ENCODE measurements at regions not wholly inside any gene's neighbourhood (a gene's known extent, or its start where the extent isn't known, plus 50 kb on each side); places are given as distances from the start of the nearest gene placed in this dataset.
"Not testable (repeated sequence)": the region's sequence is repeated elsewhere in the genome, so short reads cannot be mapped to it uniquely, and the experiment has no call there.

- H3K4me2 ChIP-seq (ENCODE audit: insufficient read depth, low read length, poor library complexity, severe bottlenecking); DNase-seq (ENCODE audit: low spot score); H2BK15ac ChIP-seq (ENCODE audit: low read length); H3K9me3 ChIP-seq (replicated peaks in 1 of 2; ENCODE audit: control insufficient read depth in 2 of 2, insufficient read depth in 1 of 2, low read depth in 1 of 2, low read length in 2 of 2); H3K4ac ChIP-seq (ENCODE audit: low read length); H2AFZ ChIP-seq (ENCODE audit: low read length); H3K27me3 ChIP-seq (ENCODE audit: control insufficient read depth in 3 of 3, insufficient read depth in 3 of 3, low read depth in 1 of 3, low read length in 3 of 3); H2AK5ac ChIP-seq (ENCODE audit: low read depth, low read length); H3K4me3 ChIP-seq (ENCODE audit: low read length in 2 of 2); H3K14ac ChIP-seq (ENCODE audit: low read length); H2BK120ac ChIP-seq (ENCODE audit: low read depth, low read length); H3K4me1 ChIP-seq (ENCODE audit: control insufficient read depth in 2 of 2, insufficient read depth in 1 of 2, low read depth in 1 of 2, low read length in 2 of 2); H3K27ac ChIP-seq (replicated peaks; ENCODE audit: low read length); H2BK5ac ChIP-seq (ENCODE audit: low read length); H3K18ac ChIP-seq (ENCODE audit: low read length); H3K23ac ChIP-seq (ENCODE audit: low read depth, low read length, poor library complexity); H2BK12ac ChIP-seq (ENCODE audit: low read length); H4K91ac ChIP-seq (ENCODE audit: low read depth, low read length, poor library complexity); H3K79me1 ChIP-seq (ENCODE audit: low read depth, low read length); H3K9ac ChIP-seq (ENCODE audit: low read depth, low read length, poor library complexity); H3K36me3 ChIP-seq (replicated peaks in 1 of 2; ENCODE audit: control insufficient read depth in 2 of 2, insufficient read depth in 2 of 2, low read length in 2 of 2); H4K8ac ChIP-seq (ENCODE audit: low read depth, low read length): not testable (repeated sequence)
- WGBS, 2 donors (ENCODE audit: extremely low coverage in 2 of 2, insufficient read length in 2 of 2, insufficient replicate concordance in 1 of 2): no CpG with 5 or more reads among the region's 3 CpGs
Measured at GRCh38 chr1:104061637-104062036, 311.9 kb downstream of the AMY1C start.

- H2AK5ac ChIP-seq (ENCODE audit: low read depth, low read length): no peak overlapping the region
Measured at GRCh38 chr1:104064399-104064798, 314.7 kb downstream of the AMY1C start.

DNA sequence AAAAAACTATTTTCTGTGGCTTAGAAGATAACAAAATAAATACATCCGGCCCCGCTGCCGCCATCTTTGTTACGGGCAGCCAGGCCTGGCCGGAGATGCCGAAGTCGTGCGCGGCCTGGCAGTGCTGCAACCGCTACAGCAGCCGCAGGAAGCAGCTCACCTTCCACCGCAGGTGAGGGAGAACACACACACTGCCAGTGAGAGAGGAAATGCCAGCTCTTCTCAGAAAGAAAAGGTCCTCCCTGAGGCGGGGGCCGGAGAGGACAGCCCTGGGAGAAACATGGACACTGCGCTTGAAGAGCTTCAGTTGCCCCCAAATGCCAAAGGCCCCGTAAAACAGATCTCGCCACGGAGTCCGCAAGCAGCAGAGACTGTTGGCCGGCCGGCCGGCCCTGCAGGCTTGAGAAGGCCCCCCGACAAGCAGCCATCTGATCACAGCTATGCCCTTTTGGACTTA lies 323.2 kb downstream of the AMY1C start:
- Histone ChIP-seq H2AFZ (ENCODE audit: low read length) (no peak overlapping the region), H2BK5ac (ENCODE audit: low read length) (no peak overlapping the region), H2BK15ac (ENCODE audit: low read length) (no peak overlapping the region), H2AK5ac (ENCODE audit: low read depth, low read length) (no peak overlapping the region), H2BK120ac (ENCODE audit: low read depth, low read length) (no peak overlapping the region), H4K8ac (ENCODE audit: low read depth, low read length) (no peak overlapping the region), H3K4me1 (ENCODE audit: control insufficient read depth in 2 of 2, insufficient read depth in 1 of 2, low read depth in 1 of 2, low read length in 2 of 2) (no peaks in the 10 kb centered on the region), H3K4ac (ENCODE audit: low read length) (no peak overlapping the region), H3K14ac (ENCODE audit: low read length) (no peak overlapping the region), H3K9ac (ENCODE audit: low read depth, low read length, poor library complexity) (no peak overlapping the region), H3K27ac (replicated peaks; ENCODE audit: low read length) (no peak overlapping the region), H3K79me1 (ENCODE audit: low read depth, low read length) (no peaks in the 10 kb centered on the region), H3K18ac (ENCODE audit: low read length) (no peak overlapping the region), H3K4me3 (ENCODE audit: low read length in 2 of 2) (no peak overlapping the region), H3K4me2 (ENCODE audit: insufficient read depth, low read length, poor library complexity, severe bottlenecking) (no peak overlapping the region), H3K9me3 (replicated peaks in 1 of 2; ENCODE audit: control insufficient read depth in 2 of 2, insufficient read depth in 1 of 2, low read depth in 1 of 2, low read length in 2 of 2) (no peaks in the 10 kb centered on the region), H2BK12ac (ENCODE audit: low read length) (no peak overlapping the region), H4K91ac (ENCODE audit: low read depth, low read length, poor library complexity) (no peak overlapping the region), H3K27me3 (ENCODE audit: control insufficient read depth in 3 of 3, insufficient read depth in 3 of 3, low read depth in 1 of 3, low read length in 3 of 3) (no peaks in the 10 kb centered on the region), H3K36me3 (replicated peaks in 1 of 2; ENCODE audit: control insufficient read depth in 2 of 2, insufficient read depth in 2 of 2, low read length in 2 of 2) (no peaks in the 10 kb centered on the region), H3K23ac (ENCODE audit: low read depth, low read length, poor library complexity) (no peak overlapping the region)
- whole genome bisulfite sequencing, 2 donors (ENCODE audit: extremely low coverage in 2 of 2, insufficient read length in 2 of 2, insufficient replicate concordance in 1 of 2): no CpG with 5 or more reads among the region's 23 CpGs
- no peak for DNase-seq (ENCODE audit: low spot score)

More at GRCh38 chr1:104064399-104064798, 314.7 kb downstream of the AMY1C start:
- no peaks in the 10 kb centered on the region for H3K27me3 ChIP-seq (ENCODE audit: control insufficient read depth in 3 of 3, insufficient read depth in 3 of 3, low read depth in 1 of 3, low read length in 3 of 3)
- H2BK15ac ChIP-seq (ENCODE audit: low read length): no peak overlapping the region
- H2BK5ac ChIP-seq (ENCODE audit: low read length): no peak overlapping the region
- H3K4me3 ChIP-seq (ENCODE audit: low read length in 2 of 2): no peak overlapping the region
- no peak overlapping the region for H3K14ac ChIP-seq (ENCODE audit: low read length)
- no peak overlapping the region for H2BK120ac ChIP-seq (ENCODE audit: low read depth, low read length)
- no peaks in the 10 kb centered on the region for H3K4me1 ChIP-seq (ENCODE audit: control insufficient read depth in 2 of 2, insufficient read depth in 1 of 2, low read depth in 1 of 2, low read length in 2 of 2)
- no peak overlapping the region for H3K4me2 ChIP-seq (ENCODE audit: insufficient read depth, low read length, poor library complexity, severe bottlenecking)
- H4K8ac ChIP-seq (ENCODE audit: low read depth, low read length): no peak overlapping the region
- H4K91ac ChIP-seq (ENCODE audit: low read depth, low read length, poor library complexity): no peak overlapping the region
- no peak overlapping the region for H3K23ac ChIP-seq (ENCODE audit: low read depth, low read length, poor library complexity)
- H3K27ac ChIP-seq (replicated peaks; ENCODE audit: low read length): no peak overlapping the region
- H2BK12ac ChIP-seq (ENCODE audit: low read length): no peak overlapping the region
- H3K4ac ChIP-seq (ENCODE audit: low read length): no peak overlapping the region
- H3K36me3 ChIP-seq (replicated peaks in 1 of 2; ENCODE audit: control insufficient read depth in 2 of 2, insufficient read depth in 2 of 2, low read length in 2 of 2): no peaks in the 10 kb centered on the region
- H3K79me1 ChIP-seq (ENCODE audit: low read depth, low read length): no peaks in the 10 kb centered on the region
- no peak overlapping the region for H2AFZ ChIP-seq (ENCODE audit: low read length)
- H3K9ac ChIP-seq (ENCODE audit: low read depth, low read length, poor library complexity): no peak overlapping the region
- no peak for DNase-seq (ENCODE audit: low spot score)
- H3K9me3 ChIP-seq (replicated peaks in 1 of 2; ENCODE audit: control insufficient read depth in 2 of 2, insufficient read depth in 1 of 2, low read depth in 1 of 2, low read length in 2 of 2): no peaks in the 10 kb centered on the region
- no peak overlapping the region for H3K18ac ChIP-seq (ENCODE audit: low read length)

GRCh38 chr1:104073463-104073902 lies 323.8 kb downstream of the AMY1C start:
- H2AFZ ChIP-seq (ENCODE audit: low read length): peak overlapping the region; percentile 11
- no peak overlapping the region for H3K14ac ChIP-seq (ENCODE audit: low read length)
- H3K4me2 ChIP-seq (ENCODE audit: insufficient read depth, low read length, poor library complexity, severe bottlenecking): no peak overlapping the region
- no peak overlapping the region for H4K91ac ChIP-seq (ENCODE audit: low read depth, low read length, poor library complexity)
- H3K9me3 ChIP-seq (replicated peaks in 1 of 2; ENCODE audit: control insufficient read depth in 2 of 2, insufficient read depth in 1 of 2, low read depth in 1 of 2, low read length in 2 of 2): no peaks in the 10 kb centered on the region
- H3K23ac ChIP-seq (ENCODE audit: low read depth, low read length, poor library complexity): no peak overlapping the region
- peak overlapping the region; percentile 28 for H3K18ac ChIP-seq (ENCODE audit: low read length)
- H3K27ac ChIP-seq (replicated peaks; ENCODE audit: low read length): no peak overlapping the region
- H3K4me1 ChIP-seq (ENCODE audit: control insufficient read depth in 2 of 2, insufficient read depth in 1 of 2, low read depth in 1 of 2, low read length in 2 of 2): no peaks in the 10 kb centered on the region
- H3K9ac ChIP-seq (ENCODE audit: low read depth, low read length, poor library complexity): no peak overlapping the region
- no peak overlapping the region for H4K8ac ChIP-seq (ENCODE audit: low read depth, low read length)
- no peak overlapping the region for H2BK120ac ChIP-seq (ENCODE audit: low read depth, low read length)
- H3K4me3 ChIP-seq (ENCODE audit: low read length in 2 of 2): no peak overlapping the region
- no peak overlapping the region for H2BK15ac ChIP-seq (ENCODE audit: low read length)
- DNase-seq (ENCODE audit: low spot score): no peak
- H3K36me3 ChIP-seq (replicated peaks in 1 of 2; ENCODE audit: control insufficient read depth in 2 of 2, insufficient read depth in 2 of 2, low read length in 2 of 2): no peaks in the 10 kb centered on the region
- H3K79me1 ChIP-seq (ENCODE audit: low read depth, low read length): no peaks in the 10 kb centered on the region
- H2BK12ac ChIP-seq (ENCODE audit: low read length): no peak overlapping the region
- no peak overlapping the region for H2BK5ac ChIP-seq (ENCODE audit: low read length)
- no CpG with 5 or more reads among the region's 19 CpGs for WGBS, 2 donors (ENCODE audit: extremely low coverage in 2 of 2, insufficient read length in 2 of 2, insufficient replicate concordance in 1 of 2)
- no peaks in the 10 kb centered on the region for H3K27me3 ChIP-seq (ENCODE audit: control insufficient read depth in 3 of 3, insufficient read depth in 3 of 3, low read depth in 1 of 3, low read length in 3 of 3)
- no peak overlapping the region for H3K4ac ChIP-seq (ENCODE audit: low read length)
- no peak overlapping the region for H2AK5ac ChIP-seq (ENCODE audit: low read depth, low read length)
